GM12878 (cell line): ENCODE measurements at regions not wholly inside any gene's neighbourhood (a gene's known extent, or its start where the extent isn't known, plus 50 kb on each side); places are given as distances from the start of the nearest gene placed in this dataset.

Experiments used
- ATAC-seq: fragments of 200-7000 bp; cut with Tn5 transposase; 3 replicates; pipeline ENCODE4 v1.9.1; 2020; ENCODE audit warnings: mild to moderate bottlenecking, moderate library complexity
- BruUV-seq: library from RNA; stranded (reverse); fragments of 400-500 nt; replicated peaks from 2 replicates; lab custom pipeline; 2021; lab: Mats Ljungman, UMichigan
- CTCF ChIA-PET: fragments of 300-600 bp; sonication (Branson Sonifier 250); formaldehyde crosslinking; extraction: SDS; loops from one replicate; lab custom pipeline; 2021; ENCODE audit warnings: inconsistent platforms; lab: Yijun Ruan, JAX
- POLR2A ChIA-PET: fragments of 350-600 bp; formaldehyde crosslinking; extraction: SDS; loops from one replicate; lab custom pipeline; 2021; ENCODE audit warnings: inconsistent platforms; lab: Charles Lee
- RAD21 ChIA-PET: fragments of 300-600 bp; sonication (Branson Sonifier 250); formaldehyde crosslinking; loops from one replicate; lab custom pipeline; 2023; ENCODE audit warnings: antibody characterized with exemption; ENCODE audit not compliant: unreplicated experiment; lab: Charles Lee
- SMC1A ChIA-PET: fragments of 300-600 bp; sonication (Branson Sonifier 250); formaldehyde crosslinking; loops from one replicate; lab custom pipeline; 2023; ENCODE audit not compliant: unreplicated experiment, uncharacterized antibody; lab: Charles Lee
- DNase-seq: peaks from one replicate; pipeline ENCODE4 v3.0.0-alpha.2; 2011; ENCODE audit warnings: low read depth, low spot score
- FAIRE-seq: peaks from 3 replicates; lab custom pipeline; 2011; peaks lifted over from hg19 to GRCh38; lab: Jason Lieb, UNC
- H2AFZ ChIP-seq: 2 replicates; pipeline ENCODE4 v1.6.0; 2011; ENCODE audit warnings: low read depth, low read length, control low read depth; ENCODE audit not compliant: control insufficient read depth
- H3K27ac ChIP-seq: 2 replicates; pipeline ENCODE4 v1.5.1; 2011; ENCODE audit warnings: control low read depth; ENCODE audit not compliant: control insufficient read depth, insufficient read depth
- H3K27me3 ChIP-seq, 2 experiments: replicated peaks in 1 of 2; 2 replicates each; pipeline versions ENCODE4 v1.6.0 to v1.6.1; 2011; ENCODE audit warnings: low read length in 1 of 2; ENCODE audit not compliant: control insufficient read depth in 2 of 2, insufficient read depth in 2 of 2
- H3K36me3 ChIP-seq, 2 experiments: 2 replicates each; pipeline ENCODE4 v1.5.1; 2011; ENCODE audit warnings: low read length in 1 of 2; ENCODE audit not compliant: control insufficient read depth in 2 of 2, insufficient read depth in 2 of 2
- H3K4me1 ChIP-seq: 2 replicates; pipeline ENCODE4 v1.6.1; 2011; ENCODE audit warnings: mild to moderate bottlenecking, low read length, moderate library complexity, mixed read lengths; ENCODE audit not compliant: control insufficient read depth, insufficient read depth
- H3K4me2 ChIP-seq: 2 replicates; pipeline ENCODE4 v1.6.0; 2011; ENCODE audit warnings: control low read depth; ENCODE audit not compliant: control insufficient read depth, insufficient read depth
- H3K4me3 ChIP-seq: fragments of 200-600 bp; sonication (generic); 2 replicates; pipeline ENCODE4 v1.5.1; 2016
- H3K79me2 ChIP-seq: 2 replicates; pipeline ENCODE4 v1.6.0; 2011; ENCODE audit warnings: low read length; ENCODE audit not compliant: control insufficient read depth, insufficient read depth
- H3K9ac ChIP-seq: 2 replicates; pipeline ENCODE4 v1.8.0; 2011; ENCODE audit warnings: low read length, control low read depth, mixed read lengths; ENCODE audit not compliant: control insufficient read depth, insufficient read depth
- H3K9me3 ChIP-seq: replicated peaks from 3 replicates; pipeline ENCODE4 v1.5.1; 2011; ENCODE audit warnings: mild to moderate bottlenecking, low read length; ENCODE audit not compliant: control insufficient read depth, insufficient read depth
- H4K20me1 ChIP-seq: 2 replicates; pipeline ENCODE4 v1.6.0; 2011; ENCODE audit not compliant: control insufficient read depth, insufficient read depth
- BHLHE40 ChIP-seq, 2 experiments: fragments of 450-650 bp in 1 of 2; IDR thresholded peaks; 2 replicates each; pipeline ENCODE4 v1.6.1; 2011 to 2017; ENCODE audit warnings: low read depth in 2 of 2, borderline replicate concordance in 1 of 2, improper control_type of control experiment in 1 of 2, low read length in 1 of 2, mild to moderate bottlenecking in 1 of 2
- CBX3 ChIP-seq: fragments of 200-600 bp; sonication (generic); IDR thresholded peaks from 2 replicates; pipeline ENCODE4 v1.6.1; 2016; ENCODE audit warnings: low read depth, borderline replicate concordance
- CHD1 ChIP-seq: IDR thresholded peaks from 2 replicates; pipeline ENCODE4 v1.6.1; 2012; ENCODE audit warnings: low read depth, low read length, improper control_type of control experiment
- CHD2 ChIP-seq: IDR thresholded peaks from 2 replicates; pipeline ENCODE4 v1.6.1; 2011; ENCODE audit warnings: low read depth, low read length, improper control_type of control experiment, borderline replicate concordance
- KLF5 ChIP-seq: fragments of 450-650 bp; IDR thresholded peaks from 2 replicates; pipeline ENCODE4 v1.6.1; 2014; ENCODE audit warnings: mild to moderate bottlenecking; ENCODE audit not compliant: partially characterized antibody
- LARP7 ChIP-seq: fragments of 450-650 bp; IDR thresholded peaks from 2 replicates; pipeline ENCODE4 v1.6.1; 2017; ENCODE audit warnings: mild to moderate bottlenecking
- MEF2A ChIP-seq: IDR thresholded peaks from 2 replicates; pipeline ENCODE4 v1.6.1; 2011; ENCODE audit warnings: low read depth, mild to moderate bottlenecking, low read length, moderate library complexity; ENCODE audit not compliant: insufficient read depth
- NFYA ChIP-seq: IDR thresholded peaks from 2 replicates; pipeline ENCODE4 v1.6.1; 2011; ENCODE audit warnings: low read depth, mild to moderate bottlenecking, low read length, improper control_type of control experiment, borderline replicate concordance
- NR2F1 ChIP-seq: fragments of 450-650 bp; conservative IDR thresholded peaks from 2 replicates; pipeline ENCODE4 v1.6.1; 2017; ENCODE audit warnings: mild to moderate bottlenecking
- SP1 ChIP-seq: IDR thresholded peaks from one replicate; pipeline ENCODE4 v1.6.1; 2011; ENCODE audit warnings: low read depth, low read length
- SREBF2 ChIP-seq: IDR thresholded peaks from 2 replicates; pipeline ENCODE4 v1.6.1; 2012; ENCODE audit warnings: mild to moderate bottlenecking, low read length
- TAF1 ChIP-seq: IDR thresholded peaks from 2 replicates; pipeline ENCODE4 v1.6.1; 2011; ENCODE audit warnings: mild to moderate bottlenecking, low read depth, low read length, borderline replicate concordance
- ZZZ3 ChIP-seq: IDR thresholded peaks from 2 replicates; pipeline ENCODE4 v1.6.1; 2011; ENCODE audit warnings: low read depth; ENCODE audit not compliant: control insufficient read depth, insufficient read length
- WGBS: methylation state at CpG from one replicate; pipeline ENCODE4 v1.1.6; 2016; ENCODE audit warnings: low lambda C conversion rate; ENCODE audit not compliant: insufficient replicate concordance, insufficient coverage; ENCODE audit errors: missing lambda C conversion rate; 5-methylcytosine and 5-hydroxymethylcytosine counted together
- in situ Hi-C: fragments of 300-500 bp; cut with MboI; formaldehyde crosslinking; loops from 9 replicates; pipeline ENCODE4 v1.14.3; 2018; ENCODE audit warnings: mixed read lengths
- intact Hi-C: fragments of 100-400 bp; cut with micrococcal nuclease; formaldehyde crosslinking; loops from one replicate; pipeline ENCODE4 v1.14.2; 2022; ENCODE audit not compliant: unreplicated experiment
- TF ChIP-seq, protein P1 (sequence below): fragments of 450-650 bp; IDR thresholded peaks from 2 replicates; pipeline ENCODE4 v1.6.1; 2017; ENCODE audit warnings: mild to moderate bottlenecking
- TF ChIP-seq, protein P2 (sequence below): fragments of 450-650 bp; IDR thresholded peaks from 2 replicates; pipeline ENCODE4 v1.6.1; 2016; ENCODE audit warnings: mild to moderate bottlenecking, moderate library complexity, borderline replicate concordance
- TF ChIP-seq, protein P3 (sequence below): IDR thresholded peaks from 2 replicates; pipeline ENCODE4 v1.6.1; 2011; ENCODE audit warnings: borderline replicate concordance, low read depth, mild to moderate bottlenecking, moderate library complexity, low read length; ENCODE audit not compliant: insufficient read depth, poor library complexity, severe bottlenecking

- TF ChIP-seq BHLHE40 (IDR thresholded peaks at IDR 0.05; ENCODE audit: borderline replicate concordance in 1 of 2, low read depth in 2 of 2, low read length in 1 of 2), result no peak
- TF ChIP-seq KLF5, result no peak
- TF ChIP-seq SP1, result no peak
These were observed 207.1 kb upstream of the SLITRK6 start (continued) for GRCh38 chr13:86006317-86006716.

DNA sequence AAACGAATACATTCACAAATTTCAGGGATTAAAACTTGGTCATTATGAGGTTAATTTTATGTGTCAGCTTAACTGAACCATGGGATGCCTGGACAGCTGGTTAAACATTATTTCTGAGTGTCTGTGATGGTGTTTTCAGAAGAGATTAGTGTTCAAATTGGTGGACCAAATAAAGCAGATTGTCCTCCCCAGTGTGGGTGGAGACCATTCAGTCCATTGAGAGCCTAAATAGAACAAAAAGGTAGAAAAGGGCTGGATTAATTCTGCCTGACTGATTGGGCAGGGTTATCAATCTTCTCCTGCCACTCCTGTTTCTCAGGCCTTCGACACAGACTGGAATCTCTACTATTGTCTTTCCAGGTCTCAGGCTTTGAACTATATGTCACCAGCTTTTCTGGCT lies 203.8 kb upstream of the SLITRK6 start:
- in situ Hi-C loops, result no loop called here
- no peaks in the 10 kb centered on the region for H3K9me3 ChIP-seq
- H3K9ac ChIP-seq, result no peak overlapping the region
- no peaks in the 10 kb centered on the region for H4K20me1 ChIP-seq
- H3K4me3 ChIP-seq, result no peak overlapping the region
- ChIA-PET RAD21 (interaction anchor here (1.0 to 1.9 kb wide), 3 partner anchors 9 to 19 kb away, joined by 3 to 6 read pairs (median 4); no protein-coding TSS in a partner anchor), CTCF (no interaction called here), POLR2A (no interaction called here), SMC1A (interaction anchor here (1.2 to 2.0 kb wide), 4 partner anchors 10 to 35 kb away, joined by 3 to 5 read pairs (median 4); no protein-coding TSS in a partner anchor)
- TF ChIP-seq KLF5 (no peak), TAF1 (no peak), CHD2 (no peak), MEF2A (no peak), NFYA (no peak), SREBF2 (no peak), NR2F1 (no peak), CHD1 (no peak), SP1 (no peak), ZZZ3 (no peak), LARP7 (no peak), CBX3 (no peak)
- TF ChIP-seq, protein P1, sequence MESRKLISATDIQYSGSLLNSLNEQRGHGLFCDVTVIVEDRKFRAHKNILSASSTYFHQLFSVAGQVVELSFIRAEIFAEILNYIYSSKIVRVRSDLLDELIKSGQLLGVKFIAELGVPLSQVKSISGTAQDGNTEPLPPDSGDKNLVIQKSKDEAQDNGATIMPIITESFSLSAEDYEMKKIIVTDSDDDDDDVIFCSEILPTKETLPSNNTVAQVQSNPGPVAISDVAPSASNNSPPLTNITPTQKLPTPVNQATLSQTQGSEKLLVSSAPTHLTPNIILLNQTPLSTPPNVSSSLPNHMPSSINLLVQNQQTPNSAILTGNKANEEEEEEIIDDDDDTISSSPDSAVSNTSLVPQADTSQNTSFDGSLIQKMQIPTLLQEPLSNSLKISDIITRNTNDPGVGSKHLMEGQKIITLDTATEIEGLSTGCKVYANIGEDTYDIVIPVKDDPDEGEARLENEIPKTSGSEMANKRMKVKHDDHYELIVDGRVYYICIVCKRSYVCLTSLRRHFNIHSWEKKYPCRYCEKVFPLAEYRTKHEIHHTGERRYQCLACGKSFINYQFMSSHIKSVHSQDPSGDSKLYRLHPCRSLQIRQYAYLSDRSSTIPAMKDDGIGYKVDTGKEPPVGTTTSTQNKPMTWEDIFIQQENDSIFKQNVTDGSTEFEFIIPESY, result no peak
- TF ChIP-seq, protein P2, sequence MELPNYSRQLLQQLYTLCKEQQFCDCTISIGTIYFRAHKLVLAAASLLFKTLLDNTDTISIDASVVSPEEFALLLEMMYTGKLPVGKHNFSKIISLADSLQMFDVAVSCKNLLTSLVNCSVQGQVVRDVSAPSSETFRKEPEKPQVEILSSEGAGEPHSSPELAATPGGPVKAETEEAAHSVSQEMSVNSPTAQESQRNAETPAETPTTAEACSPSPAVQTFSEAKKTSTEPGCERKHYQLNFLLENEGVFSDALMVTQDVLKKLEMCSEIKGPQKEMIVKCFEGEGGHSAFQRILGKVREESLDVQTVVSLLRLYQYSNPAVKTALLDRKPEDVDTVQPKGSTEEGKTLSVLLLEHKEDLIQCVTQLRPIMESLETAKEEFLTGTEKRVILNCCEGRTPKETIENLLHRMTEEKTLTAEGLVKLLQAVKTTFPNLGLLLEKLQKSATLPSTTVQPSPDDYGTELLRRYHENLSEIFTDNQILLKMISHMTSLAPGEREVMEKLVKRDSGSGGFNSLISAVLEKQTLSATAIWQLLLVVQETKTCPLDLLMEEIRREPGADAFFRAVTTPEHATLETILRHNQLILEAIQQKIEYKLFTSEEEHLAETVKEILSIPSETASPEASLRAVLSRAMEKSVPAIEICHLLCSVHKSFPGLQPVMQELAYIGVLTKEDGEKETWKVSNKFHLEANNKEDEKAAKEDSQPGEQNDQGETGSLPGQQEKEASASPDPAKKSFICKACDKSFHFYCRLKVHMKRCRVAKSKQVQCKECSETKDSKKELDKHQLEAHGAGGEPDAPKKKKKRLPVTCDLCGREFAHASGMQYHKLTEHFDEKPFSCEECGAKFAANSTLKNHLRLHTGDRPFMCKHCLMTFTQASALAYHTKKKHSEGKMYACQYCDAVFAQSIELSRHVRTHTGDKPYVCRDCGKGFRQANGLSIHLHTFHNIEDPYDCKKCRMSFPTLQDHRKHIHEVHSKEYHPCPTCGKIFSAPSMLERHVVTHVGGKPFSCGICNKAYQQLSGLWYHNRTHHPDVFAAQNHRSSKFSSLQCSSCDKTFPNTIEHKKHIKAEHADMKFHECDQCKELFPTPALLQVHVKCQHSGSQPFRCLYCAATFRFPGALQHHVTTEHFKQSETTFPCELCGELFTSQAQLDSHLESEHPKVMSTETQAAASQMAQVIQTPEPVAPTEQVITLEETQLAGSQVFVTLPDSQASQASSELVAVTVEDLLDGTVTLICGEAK, result no peak
- TF ChIP-seq, protein P3, sequence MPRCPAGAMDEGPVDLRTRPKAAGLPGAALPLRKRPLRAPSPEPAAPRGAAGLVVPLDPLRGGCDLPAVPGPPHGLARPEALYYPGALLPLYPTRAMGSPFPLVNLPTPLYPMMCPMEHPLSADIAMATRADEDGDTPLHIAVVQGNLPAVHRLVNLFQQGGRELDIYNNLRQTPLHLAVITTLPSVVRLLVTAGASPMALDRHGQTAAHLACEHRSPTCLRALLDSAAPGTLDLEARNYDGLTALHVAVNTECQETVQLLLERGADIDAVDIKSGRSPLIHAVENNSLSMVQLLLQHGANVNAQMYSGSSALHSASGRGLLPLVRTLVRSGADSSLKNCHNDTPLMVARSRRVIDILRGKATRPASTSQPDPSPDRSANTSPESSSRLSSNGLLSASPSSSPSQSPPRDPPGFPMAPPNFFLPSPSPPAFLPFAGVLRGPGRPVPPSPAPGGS, result no peak
- no TSS peak for BruUV-seq
- H3K4me1 ChIP-seq, result no peaks in the 10 kb centered on the region
- intact Hi-C loops, result no loop called here
- 18% methylated on average over 2 of the region's 2 CpGs for WGBS
- H2AFZ ChIP-seq, result no peak overlapping the region
- H3K36me3 ChIP-seq, result no peaks in the 10 kb centered on the region
- FAIRE-seq (no peak), ATAC-seq (no peak), DNase-seq (no peak)
- H3K79me2 ChIP-seq, result no peaks in the 10 kb centered on the region
- no peak overlapping the region for H3K4me2 ChIP-seq
- H3K27me3 ChIP-seq, result no peaks in the 10 kb centered on the region
- no peak overlapping the region for H3K27ac ChIP-seq
